DND-41 (cell line): ENCODE measurements at regions not wholly inside any gene's neighbourhood (a gene's known extent, or its start where the extent isn't known, plus 50 kb on each side); places are given as distances from the start of the nearest gene placed in this dataset.

Experiments used
- EZH2 ChIP-seq: IDR thresholded peaks from 3 replicates; pipeline ENCODE4 v1.6.1; 2012; ENCODE audit warnings: borderline replicate concordance, low read depth, mild to moderate bottlenecking, moderate library complexity, low read length, inconsistent platforms; ENCODE audit not compliant: severe bottlenecking
- TF ChIP-seq, protein P1 (sequence below): IDR thresholded peaks from 2 replicates; pipeline ENCODE4 v1.5.1; 2012; ENCODE audit warnings: borderline replicate concordance, low read length, moderate library complexity, mild to moderate bottlenecking; ENCODE audit not compliant: poor library complexity, severe bottlenecking; ENCODE audit errors: extremely low read depth

DNA sequence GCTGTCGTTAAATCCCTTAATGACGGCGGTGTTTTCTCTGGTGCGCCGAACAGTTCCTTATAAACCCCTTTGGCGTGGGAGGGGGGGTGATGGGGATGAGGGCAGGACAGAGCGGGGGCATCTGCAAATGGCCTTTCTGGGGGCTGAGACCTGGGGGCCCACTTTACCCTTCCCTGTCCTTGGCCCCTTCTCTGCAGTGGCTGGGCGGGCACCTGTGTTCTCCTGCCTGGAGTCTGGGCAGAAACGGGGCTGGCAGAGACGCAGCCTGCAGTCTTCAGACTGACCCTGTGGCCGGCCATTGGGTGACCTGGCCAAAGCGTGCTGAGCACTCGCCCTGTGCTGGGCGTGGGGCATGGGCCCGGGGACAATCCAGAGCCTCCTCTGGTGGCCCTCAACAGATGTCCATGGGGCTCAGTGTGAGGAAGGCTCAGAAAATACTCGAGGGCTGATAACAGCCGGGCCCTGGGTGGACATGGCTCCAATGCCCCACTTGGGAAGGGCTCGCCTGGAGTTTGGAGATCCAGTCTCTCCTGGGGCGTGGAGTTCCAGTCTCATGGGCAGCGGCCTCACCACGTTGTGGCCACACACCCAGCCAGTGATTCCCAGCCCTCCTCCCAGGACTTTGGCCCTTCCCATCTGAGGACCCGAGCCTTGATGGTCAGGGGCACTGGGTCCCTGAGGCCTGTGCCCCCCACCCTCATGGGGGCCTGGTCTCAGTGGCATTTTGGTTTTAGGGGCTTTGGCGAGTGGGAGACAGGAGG lies 50.8 kb upstream of the ACTRT2 start:
- TF ChIP-seq, protein P1, sequence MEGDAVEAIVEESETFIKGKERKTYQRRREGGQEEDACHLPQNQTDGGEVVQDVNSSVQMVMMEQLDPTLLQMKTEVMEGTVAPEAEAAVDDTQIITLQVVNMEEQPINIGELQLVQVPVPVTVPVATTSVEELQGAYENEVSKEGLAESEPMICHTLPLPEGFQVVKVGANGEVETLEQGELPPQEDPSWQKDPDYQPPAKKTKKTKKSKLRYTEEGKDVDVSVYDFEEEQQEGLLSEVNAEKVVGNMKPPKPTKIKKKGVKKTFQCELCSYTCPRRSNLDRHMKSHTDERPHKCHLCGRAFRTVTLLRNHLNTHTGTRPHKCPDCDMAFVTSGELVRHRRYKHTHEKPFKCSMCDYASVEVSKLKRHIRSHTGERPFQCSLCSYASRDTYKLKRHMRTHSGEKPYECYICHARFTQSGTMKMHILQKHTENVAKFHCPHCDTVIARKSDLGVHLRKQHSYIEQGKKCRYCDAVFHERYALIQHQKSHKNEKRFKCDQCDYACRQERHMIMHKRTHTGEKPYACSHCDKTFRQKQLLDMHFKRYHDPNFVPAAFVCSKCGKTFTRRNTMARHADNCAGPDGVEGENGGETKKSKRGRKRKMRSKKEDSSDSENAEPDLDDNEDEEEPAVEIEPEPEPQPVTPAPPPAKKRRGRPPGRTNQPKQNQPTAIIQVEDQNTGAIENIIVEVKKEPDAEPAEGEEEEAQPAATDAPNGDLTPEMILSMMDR = no peak
- TF ChIP-seq EZH2 = no peak
